GM18511 (cell line): ENCODE measurements at regions not wholly inside any gene's neighbourhood (a gene's known extent, or its start where the extent isn't known, plus 50 kb on each side); places are given as distances from the start of the nearest gene placed in this dataset.

Experiments
- ATAC-seq: cut with Tn5 transposase; IDR thresholded peaks from one replicate; pipeline ENCODE4 v1.9.1; 2021; ENCODE audit warnings: mild to moderate bottlenecking, moderate library complexity; ENCODE audit not compliant: unreplicated experiment

- ATAC-seq: no peak
Observed at GRCh38 chr1:219801156-219801820, 127.1 kb downstream of the SLC30A10 start.

GRCh38 chr1:219798283-219799030 lies 129.9 kb downstream of the SLC30A10 start:
- no peak for ATAC-seq

- ATAC-seq: no peak
Observed at GRCh38 chr1:219797683-219798082, 130.7 kb downstream of the SLC30A10 start.

GRCh38 chr1:219797009-219797408 lies 131.3 kb downstream of the SLC30A10 start:
- no peak for ATAC-seq

GRCh38 chr1:219795363-219795917 lies 132.9 kb downstream of the SLC30A10 start:
- no peak for ATAC-seq

GRCh38 chr1:219794085-219794743 lies 134.1 kb downstream of the SLC30A10 start:
- ATAC-seq: peak; percentile 65

GRCh38 chr1:219792337-219793021 lies 135.9 kb downstream of the SLC30A10 start:
- ATAC-seq: no peak

GRCh38 chr1:219791766-219792165 lies 136.6 kb downstream of the SLC30A10 start:
- no peak for ATAC-seq

- no peak for ATAC-seq
Observed at GRCh38 chr1:219790834-219791615, 137.3 kb downstream of the SLC30A10 start.

- ATAC-seq: no peak
Observed at GRCh38 chr1:219788700-219789099, 139.7 kb downstream of the SLC30A10 start.

- no peak for ATAC-seq
Observed at GRCh38 chr1:219788091-219788490, 140.3 kb downstream of the SLC30A10 start.

GRCh38 chr1:219784660-219785381 lies 143.5 kb downstream of the SLC30A10 start:
- no peak for ATAC-seq

- ATAC-seq: no peak
Observed at GRCh38 chr1:219783605-219784235, 144.6 kb downstream of the SLC30A10 start.

GRCh38 chr1:219782929-219783328 lies 145.4 kb downstream of the SLC30A10 start:
- ATAC-seq: no peak

GRCh38 chr1:219782311-219782710 lies 146.0 kb downstream of the SLC30A10 start:
- no peak for ATAC-seq

GRCh38 chr1:219781491-219781890 lies 146.9 kb downstream of the SLC30A10 start:
- ATAC-seq: no peak

GRCh38 chr1:219778793-219779369 lies 149.5 kb downstream of the SLC30A10 start:
- ATAC-seq: no peak

- ATAC-seq: no peak
Observed at GRCh38 chr1:219778110-219778509, 150.2 kb downstream of the SLC30A10 start.

GRCh38 chr1:219774386-219774785 lies 154.0 kb downstream of the SLC30A10 start:
- ATAC-seq: no peak
